ENCODE measurements at regions not wholly inside any gene's neighbourhood (a gene's known extent, or its start where the extent isn't known, plus 50 kb on each side); places are given as distances from the start of the nearest gene placed in this dataset.

DNA sequence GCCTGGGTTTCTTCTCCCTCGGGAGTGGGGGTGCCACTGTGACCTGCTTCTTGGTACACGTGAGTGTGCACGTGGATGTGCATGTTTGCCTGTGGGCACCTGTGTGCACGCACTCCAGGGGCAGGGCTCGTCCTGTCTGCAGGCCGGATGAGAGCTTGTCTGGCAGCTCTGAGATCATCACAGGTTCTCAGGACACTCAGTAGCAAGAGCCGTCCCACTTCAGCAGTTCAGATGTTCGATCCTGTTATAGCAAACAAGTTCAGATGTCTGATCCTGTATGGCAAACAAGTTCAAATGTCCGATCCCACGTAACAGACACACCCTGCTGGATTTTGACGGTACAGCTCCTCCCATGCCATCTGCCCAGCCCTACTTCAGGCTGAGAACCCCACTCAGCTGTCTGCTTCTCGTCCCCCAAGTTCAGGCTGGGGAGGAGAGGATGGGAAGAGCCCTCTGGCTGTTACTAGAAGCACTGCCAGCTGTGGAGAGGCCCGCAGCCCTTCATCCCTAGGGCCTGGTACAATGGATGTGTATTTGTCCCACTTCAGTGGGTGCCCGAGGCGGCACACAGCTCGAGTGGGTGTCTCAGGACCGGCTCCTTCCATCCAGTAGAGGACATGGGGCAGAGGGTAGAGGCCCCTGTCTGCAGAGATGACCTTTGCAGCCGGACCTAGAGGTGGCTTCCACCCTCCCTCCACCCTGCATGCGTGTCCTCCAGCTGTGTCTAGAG lies 1126.9 kb downstream of the BRD1 start (continued):
- TF ChIP-seq, protein P1, sequence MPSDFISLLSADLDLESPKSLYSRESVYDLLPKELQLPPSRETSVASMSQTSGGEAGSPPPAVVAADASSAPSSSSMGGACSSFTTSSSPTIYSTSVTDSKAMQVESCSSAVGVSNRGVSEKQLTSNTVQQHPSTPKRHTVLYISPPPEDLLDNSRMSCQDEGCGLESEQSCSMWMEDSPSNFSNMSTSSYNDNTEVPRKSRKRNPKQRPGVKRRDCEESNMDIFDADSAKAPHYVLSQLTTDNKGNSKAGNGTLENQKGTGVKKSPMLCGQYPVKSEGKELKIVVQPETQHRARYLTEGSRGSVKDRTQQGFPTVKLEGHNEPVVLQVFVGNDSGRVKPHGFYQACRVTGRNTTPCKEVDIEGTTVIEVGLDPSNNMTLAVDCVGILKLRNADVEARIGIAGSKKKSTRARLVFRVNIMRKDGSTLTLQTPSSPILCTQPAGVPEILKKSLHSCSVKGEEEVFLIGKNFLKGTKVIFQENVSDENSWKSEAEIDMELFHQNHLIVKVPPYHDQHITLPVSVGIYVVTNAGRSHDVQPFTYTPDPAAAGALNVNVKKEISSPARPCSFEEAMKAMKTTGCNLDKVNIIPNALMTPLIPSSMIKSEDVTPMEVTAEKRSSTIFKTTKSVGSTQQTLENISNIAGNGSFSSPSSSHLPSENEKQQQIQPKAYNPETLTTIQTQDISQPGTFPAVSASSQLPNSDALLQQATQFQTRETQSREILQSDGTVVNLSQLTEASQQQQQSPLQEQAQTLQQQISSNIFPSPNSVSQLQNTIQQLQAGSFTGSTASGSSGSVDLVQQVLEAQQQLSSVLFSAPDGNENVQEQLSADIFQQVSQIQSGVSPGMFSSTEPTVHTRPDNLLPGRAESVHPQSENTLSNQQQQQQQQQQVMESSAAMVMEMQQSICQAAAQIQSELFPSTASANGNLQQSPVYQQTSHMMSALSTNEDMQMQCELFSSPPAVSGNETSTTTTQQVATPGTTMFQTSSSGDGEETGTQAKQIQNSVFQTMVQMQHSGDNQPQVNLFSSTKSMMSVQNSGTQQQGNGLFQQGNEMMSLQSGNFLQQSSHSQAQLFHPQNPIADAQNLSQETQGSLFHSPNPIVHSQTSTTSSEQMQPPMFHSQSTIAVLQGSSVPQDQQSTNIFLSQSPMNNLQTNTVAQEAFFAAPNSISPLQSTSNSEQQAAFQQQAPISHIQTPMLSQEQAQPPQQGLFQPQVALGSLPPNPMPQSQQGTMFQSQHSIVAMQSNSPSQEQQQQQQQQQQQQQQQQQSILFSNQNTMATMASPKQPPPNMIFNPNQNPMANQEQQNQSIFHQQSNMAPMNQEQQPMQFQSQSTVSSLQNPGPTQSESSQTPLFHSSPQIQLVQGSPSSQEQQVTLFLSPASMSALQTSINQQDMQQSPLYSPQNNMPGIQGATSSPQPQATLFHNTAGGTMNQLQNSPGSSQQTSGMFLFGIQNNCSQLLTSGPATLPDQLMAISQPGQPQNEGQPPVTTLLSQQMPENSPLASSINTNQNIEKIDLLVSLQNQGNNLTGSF (CRISPR knock-in tag; IDR thresholded peaks at IDR 0.05): no peak
- no peak for TF ChIP-seq ETV6 (CRISPR knock-in tag; conservative IDR thresholded peaks at IDR 0.05)
- peak; percentile 54; the same call in 1 of the 2 replicates for TF ChIP-seq ZNF746 (CRISPR knock-in tag; IDR thresholded peaks at IDR 0.05)
- no peak for TF ChIP-seq FOXC1 (CRISPR knock-in tag; IDR thresholded peaks at IDR 0.05; ENCODE audit: borderline replicate concordance)
- TF ChIP-seq, protein P2, sequence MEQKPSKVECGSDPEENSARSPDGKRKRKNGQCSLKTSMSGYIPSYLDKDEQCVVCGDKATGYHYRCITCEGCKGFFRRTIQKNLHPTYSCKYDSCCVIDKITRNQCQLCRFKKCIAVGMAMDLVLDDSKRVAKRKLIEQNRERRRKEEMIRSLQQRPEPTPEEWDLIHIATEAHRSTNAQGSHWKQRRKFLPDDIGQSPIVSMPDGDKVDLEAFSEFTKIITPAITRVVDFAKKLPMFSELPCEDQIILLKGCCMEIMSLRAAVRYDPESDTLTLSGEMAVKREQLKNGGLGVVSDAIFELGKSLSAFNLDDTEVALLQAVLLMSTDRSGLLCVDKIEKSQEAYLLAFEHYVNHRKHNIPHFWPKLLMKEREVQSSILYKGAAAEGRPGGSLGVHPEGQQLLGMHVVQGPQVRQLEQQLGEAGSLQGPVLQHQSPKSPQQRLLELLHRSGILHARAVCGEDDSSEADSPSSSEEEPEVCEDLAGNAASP (CRISPR knock-in tag; IDR thresholded peaks at IDR 0.05; ENCODE audit: borderline replicate concordance): no peak
- TF ChIP-seq ZFP36 (IDR thresholded peaks at IDR 0.05; ENCODE audit: borderline replicate concordance, low read depth, low read length, partially characterized antibody): no peak
- no peak for TF ChIP-seq DMAP1 (CRISPR knock-in tag; IDR thresholded peaks at IDR 0.05)
- TF ChIP-seq ZNF251 (CRISPR knock-in tag; IDR thresholded peaks at IDR 0.05): no peak
- no peak for TF ChIP-seq ZNF691 (CRISPR knock-in tag; IDR thresholded peaks at IDR 0.05; ENCODE audit: borderline replicate concordance, low read depth)
- no peak for TF ChIP-seq ZNF230 (CRISPR knock-in tag; IDR thresholded peaks at IDR 0.05)
- TF ChIP-seq NONO (IDR thresholded peaks at IDR 0.05): no peak
- TF ChIP-seq NONO (CRISPR knock-in tag; conservative IDR thresholded peaks at IDR 0.05): 0 out of 2 replicates have a peak, but pooled peaks have one; percentile 32
- TF ChIP-seq, protein P3, sequence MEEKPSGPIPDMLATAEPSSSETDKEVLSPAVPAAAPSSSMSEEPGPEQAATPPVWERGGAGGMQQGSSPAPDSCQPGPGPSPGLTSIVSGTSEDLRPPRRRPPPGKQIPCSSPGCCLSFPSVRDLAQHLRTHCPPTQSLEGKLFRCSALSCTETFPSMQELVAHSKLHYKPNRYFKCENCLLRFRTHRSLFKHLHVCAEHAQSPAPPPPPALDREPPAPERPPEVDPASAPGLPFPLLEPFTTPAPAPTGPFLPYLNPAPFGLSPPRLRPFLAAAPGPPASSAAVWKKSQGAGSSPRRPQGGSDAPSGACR (CRISPR knock-in tag; IDR thresholded peaks at IDR 0.05): no peak
- TF ChIP-seq TOE1 (CRISPR knock-in tag; IDR thresholded peaks at IDR 0.05): no peak
- TF ChIP-seq, protein P4, sequence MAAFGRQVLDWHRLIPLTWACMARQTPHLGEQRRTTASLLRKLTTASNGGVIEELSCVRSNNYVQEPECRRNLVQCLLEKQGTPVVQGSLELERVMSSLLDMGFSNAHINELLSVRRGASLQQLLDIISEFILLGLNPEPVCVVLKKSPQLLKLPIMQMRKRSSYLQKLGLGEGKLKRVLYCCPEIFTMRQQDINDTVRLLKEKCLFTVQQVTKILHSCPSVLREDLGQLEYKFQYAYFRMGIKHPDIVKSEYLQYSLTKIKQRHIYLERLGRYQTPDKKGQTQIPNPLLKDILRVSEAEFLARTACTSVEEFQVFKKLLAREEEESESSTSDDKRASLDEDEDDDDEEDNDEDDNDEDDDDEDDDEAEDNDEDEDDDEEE (CRISPR knock-in tag; IDR thresholded peaks at IDR 0.05): 0 out of 2 replicates have a peak, but pooled peaks have one; percentile 28
- no peak for TF ChIP-seq STAT5B (CRISPR knock-in tag; IDR thresholded peaks at IDR 0.05)
- TF ChIP-seq SP5 (CRISPR knock-in tag; IDR thresholded peaks at IDR 0.05; ENCODE audit: borderline replicate concordance, low read depth): peak; percentile 41; the same call in 1 of the 2 replicates
- TF ChIP-seq, protein P5, sequence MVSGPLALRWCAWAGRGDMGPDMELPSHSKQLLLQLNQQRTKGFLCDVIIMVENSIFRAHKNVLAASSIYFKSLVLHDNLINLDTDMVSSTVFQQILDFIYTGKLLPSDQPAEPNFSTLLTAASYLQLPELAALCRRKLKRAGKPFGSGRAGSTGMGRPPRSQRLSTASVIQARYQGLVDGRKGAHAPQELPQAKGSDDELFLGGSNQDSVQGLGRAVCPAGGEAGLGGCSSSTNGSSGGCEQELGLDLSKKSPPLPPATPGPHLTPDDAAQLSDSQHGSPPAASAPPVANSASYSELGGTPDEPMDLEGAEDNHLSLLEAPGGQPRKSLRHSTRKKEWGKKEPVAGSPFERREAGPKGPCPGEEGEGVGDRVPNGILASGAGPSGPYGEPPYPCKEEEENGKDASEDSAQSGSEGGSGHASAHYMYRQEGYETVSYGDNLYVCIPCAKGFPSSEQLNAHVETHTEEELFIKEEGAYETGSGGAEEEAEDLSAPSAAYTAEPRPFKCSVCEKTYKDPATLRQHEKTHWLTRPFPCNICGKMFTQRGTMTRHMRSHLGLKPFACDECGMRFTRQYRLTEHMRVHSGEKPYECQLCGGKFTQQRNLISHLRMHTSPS (CRISPR knock-in tag; IDR thresholded peaks at IDR 0.05; ENCODE audit: low read depth): peak; percentile 52; the same call in 1 of the 2 replicates
- TF ChIP-seq YEATS2 (CRISPR knock-in tag; IDR thresholded peaks at IDR 0.05; ENCODE audit: borderline replicate concordance): no peak

Measured in HepG2 (cell line).